PC-9 (cell line): ENCODE measurements at regions not wholly inside any gene's neighbourhood (a gene's known extent, or its start where the extent isn't known, plus 50 kb on each side); places are given as distances from the start of the nearest gene placed in this dataset.

ENCODE experiments used
- CTCF ChIP-seq: fragments of 200-600 bp; sonication (generic); conservative IDR thresholded peaks from 2 replicates; pipeline ENCODE4 v1.6.1; 2017; ENCODE audit warnings: mixed run types, antibody characterized with exemption, mild to moderate bottlenecking, moderate library complexity
- EZH2 ChIP-seq: fragments of 200-600 bp; sonication (generic); IDR thresholded peaks from 2 replicates; pipeline ENCODE4 v1.8.0; 2017; ENCODE audit warnings: antibody characterized with exemption, low read depth

- TF ChIP-seq CTCF (no peak), EZH2 (no peak)
Measured at GRCh38 chr18:21960189-21960588, 209.2 kb upstream of the GATA6 start.
